Endothelial cell (in vitro differentiated cells): ENCODE measurements at regions not wholly inside any gene's neighbourhood (a gene's known extent, or its start where the extent isn't known, plus 50 kb on each side); places are given as distances from the start of the nearest gene placed in this dataset.

Experiments
- DNase-seq: peaks from one replicate; pipeline ENCODE4 v3.0.0; 2021; ENCODE audit warnings: low spot score
- H3K27ac Mint-ChIP-seq: one replicate; pipeline ENCODE4 v1.8.0; 2021; ENCODE audit warnings: mixed read lengths, inconsistent platforms; ENCODE audit not compliant: unreplicated experiment
- H3K27me3 Mint-ChIP-seq: one replicate; pipeline ENCODE4 v1.8.0; 2021; ENCODE audit warnings: mild to moderate bottlenecking, moderate library complexity, mixed read lengths, inconsistent platforms; ENCODE audit not compliant: unreplicated experiment
- H3K36me3 Mint-ChIP-seq: one replicate; pipeline ENCODE4 v1.8.0; 2021; ENCODE audit warnings: mild to moderate bottlenecking, low read depth, mixed read lengths, inconsistent platforms; ENCODE audit not compliant: unreplicated experiment
- H3K4me1 Mint-ChIP-seq: one replicate; pipeline ENCODE4 v1.8.0; 2021; ENCODE audit warnings: mild to moderate bottlenecking, mixed read lengths, inconsistent platforms; ENCODE audit not compliant: unreplicated experiment
- H3K4me3 Mint-ChIP-seq: one replicate; pipeline ENCODE4 v1.8.0; 2021; ENCODE audit warnings: mild to moderate bottlenecking, mixed read lengths, inconsistent platforms; ENCODE audit not compliant: unreplicated experiment
- H3K9me3 Mint-ChIP-seq: one replicate; pipeline ENCODE4 v1.8.0; 2021; ENCODE audit warnings: mixed read lengths, inconsistent platforms; ENCODE audit not compliant: unreplicated experiment
- CTCF ChIP-seq: fragments of 200-600 bp; sonication (generic); IDR thresholded peaks from one replicate; pipeline ENCODE4 v1.5.0; 2021; ENCODE audit warnings: antibody characterized with exemption; ENCODE audit not compliant: unreplicated experiment

- peaks cover 23% of the 10 kb centered on the region for H3K4me1 Mint-ChIP-seq
- no peak overlapping the region for H3K27ac Mint-ChIP-seq
- H3K9me3 Mint-ChIP-seq, result no peaks in the 10 kb centered on the region
- no peak for DNase-seq
- H3K4me3 Mint-ChIP-seq, result no peak overlapping the region
- H3K27me3 Mint-ChIP-seq, result peaks cover 7% of the 10 kb centered on the region
- TF ChIP-seq CTCF, result no peak
- no peaks in the 10 kb centered on the region for H3K36me3 Mint-ChIP-seq
These were observed 137.5 kb upstream of the MGMT start for GRCh38 chr10:129329385-129330055.

DNA sequence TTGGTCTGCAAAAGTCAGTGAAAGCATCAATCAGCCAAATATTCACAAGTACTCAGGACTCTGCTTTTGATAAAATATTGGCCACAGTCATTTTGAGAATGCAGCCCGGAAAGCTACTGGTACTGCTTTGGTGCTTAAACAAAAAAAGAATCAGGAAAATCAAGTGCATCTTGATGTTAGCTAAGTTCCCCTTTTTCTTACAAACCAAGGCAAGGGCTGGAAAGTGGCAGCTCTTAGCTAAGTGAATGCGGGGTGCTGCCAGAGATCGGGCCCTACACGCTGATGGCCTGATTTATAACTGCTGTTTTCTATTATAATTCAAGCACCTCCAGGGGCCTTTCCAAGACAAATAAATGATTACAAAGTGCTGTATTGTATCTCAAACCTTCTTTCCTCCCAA, 136.8 kb upstream of the MGMT start:
- TF ChIP-seq CTCF, result no peak
- no peaks in the 10 kb centered on the region for H3K36me3 Mint-ChIP-seq

GRCh38 chr10:129331207-129331838, 135.7 kb upstream of the MGMT start:
- no peak overlapping the region for H3K4me3 Mint-ChIP-seq
- H3K4me1 Mint-ChIP-seq, result peaks cover 27% of the 10 kb centered on the region
- DNase-seq, result no peak
- no peaks in the 10 kb centered on the region for H3K36me3 Mint-ChIP-seq
- no peak for TF ChIP-seq CTCF
- H3K9me3 Mint-ChIP-seq, result no peaks in the 10 kb centered on the region
- H3K27ac Mint-ChIP-seq, result no peak overlapping the region
- H3K27me3 Mint-ChIP-seq, result peaks cover 6% of the 10 kb centered on the region

More for the DNA sequence above, 136.8 kb upstream of the MGMT start:
- no peak for DNase-seq
- peaks cover 7% of the 10 kb centered on the region for H3K27me3 Mint-ChIP-seq
- H3K27ac Mint-ChIP-seq, result no peak overlapping the region
- no peaks in the 10 kb centered on the region for H3K9me3 Mint-ChIP-seq
- no peak overlapping the region for H3K4me3 Mint-ChIP-seq
- H3K4me1 Mint-ChIP-seq, result peaks cover 24% of the 10 kb centered on the region

- no peak overlapping the region for H3K4me3 Mint-ChIP-seq
- peaks cover 29% of the 10 kb centered on the region for H3K4me1 Mint-ChIP-seq
- H3K36me3 Mint-ChIP-seq, result no peaks in the 10 kb centered on the region
- H3K27ac Mint-ChIP-seq, result no peak overlapping the region
- no peaks in the 10 kb centered on the region for H3K9me3 Mint-ChIP-seq
- H3K27me3 Mint-ChIP-seq, result peaks cover 6% of the 10 kb centered on the region
- DNase-seq, result no peak
- no peak for TF ChIP-seq CTCF
These were observed 135.2 kb upstream of the MGMT start for GRCh38 chr10:129331839-129332220.

DNA sequence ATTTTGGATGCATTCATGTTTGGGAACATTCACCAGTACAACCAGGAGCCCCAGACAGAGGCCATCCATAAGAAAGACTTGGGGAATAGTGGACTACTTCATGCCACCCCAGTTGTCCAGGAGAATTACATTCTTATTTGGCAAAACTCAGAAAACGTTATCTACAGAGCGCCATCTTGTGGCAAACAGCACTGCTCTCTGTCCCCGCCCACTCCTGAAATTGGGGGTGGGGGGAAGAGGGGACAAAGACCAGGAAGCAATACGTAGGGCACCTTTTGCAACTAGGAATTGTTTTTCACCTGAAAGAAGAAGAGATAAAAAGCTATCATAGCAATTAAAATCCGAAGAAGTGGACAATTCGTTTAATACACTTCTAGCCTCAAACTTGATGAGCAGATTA, 134.6 kb upstream of the MGMT start:
- peak; percentile 55 for DNase-seq
- no peak overlapping the region for H3K27ac Mint-ChIP-seq
- H3K9me3 Mint-ChIP-seq, result no peaks in the 10 kb centered on the region
- no peak overlapping the region for H3K4me3 Mint-ChIP-seq
- TF ChIP-seq CTCF, result peak; percentile 66
- peaks cover 33% of the 10 kb centered on the region for H3K4me1 Mint-ChIP-seq
- peaks cover 6% of the 10 kb centered on the region for H3K27me3 Mint-ChIP-seq
- H3K36me3 Mint-ChIP-seq, result no peaks in the 10 kb centered on the region
